HUES48 (cell line): ENCODE measurements at regions not wholly inside any gene's neighbourhood (a gene's known extent, or its start where the extent isn't known, plus 50 kb on each side); places are given as distances from the start of the nearest gene placed in this dataset.

Source experiments
- H3K27ac ChIP-seq: one replicate; pipeline ENCODE4 v1.7.0; 2013; ENCODE audit warnings: low read depth, low read length, inconsistent platforms
- H3K27me3 ChIP-seq: 2 replicates; pipeline ENCODE4 v1.6.1; 2013; ENCODE audit warnings: mild to moderate bottlenecking, low read length; ENCODE audit not compliant: control insufficient read depth, insufficient read depth
- H3K36me3 ChIP-seq: 2 replicates; pipeline ENCODE4 v1.6.1; 2013; ENCODE audit warnings: low read length; ENCODE audit not compliant: control insufficient read depth, insufficient read depth
- H3K4me1 ChIP-seq: 2 replicates; pipeline ENCODE4 v1.6.1; 2013; ENCODE audit warnings: mild to moderate bottlenecking, low read length; ENCODE audit not compliant: control insufficient read depth, insufficient read depth
- H3K4me3 ChIP-seq: 2 replicates; pipeline ENCODE4 v1.5.1; 2013; ENCODE audit warnings: mild to moderate bottlenecking, low read depth, low read length
- H3K9ac ChIP-seq: 2 replicates; pipeline ENCODE4 v1.6.1; 2013; ENCODE audit warnings: mild to moderate bottlenecking, low read depth, low read length, moderate library complexity
- H3K9me3 ChIP-seq: 2 replicates; pipeline ENCODE4 v1.6.1; 2013; ENCODE audit warnings: low read length; ENCODE audit not compliant: control insufficient read depth, insufficient read depth

DNA sequence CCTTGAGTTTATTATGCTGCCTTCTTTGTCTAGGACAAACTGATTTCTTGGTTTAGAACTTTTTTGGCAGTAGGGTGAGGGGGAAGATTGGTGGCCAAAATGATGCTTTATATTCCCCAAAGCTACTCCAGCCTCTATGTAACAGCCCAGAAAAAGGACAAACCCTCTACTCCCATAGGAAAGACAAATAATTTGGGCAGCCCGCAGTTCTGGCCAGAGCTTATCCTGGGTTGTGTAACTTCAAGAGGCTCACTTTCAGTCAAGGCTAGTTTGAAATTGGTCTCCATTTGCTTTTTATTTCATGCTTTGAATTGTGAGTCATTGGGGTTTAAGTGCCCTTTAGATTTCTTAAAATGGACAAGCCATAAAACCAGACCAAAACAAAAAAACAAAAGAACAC, 142.3 kb downstream of the OLFM4 start:
- no peaks in the 10 kb centered on the region for H3K36me3 ChIP-seq
- H3K27me3 ChIP-seq: peaks cover 3% of the 10 kb centered on the region; the same call in 1 of the 2 replicates

DNA sequence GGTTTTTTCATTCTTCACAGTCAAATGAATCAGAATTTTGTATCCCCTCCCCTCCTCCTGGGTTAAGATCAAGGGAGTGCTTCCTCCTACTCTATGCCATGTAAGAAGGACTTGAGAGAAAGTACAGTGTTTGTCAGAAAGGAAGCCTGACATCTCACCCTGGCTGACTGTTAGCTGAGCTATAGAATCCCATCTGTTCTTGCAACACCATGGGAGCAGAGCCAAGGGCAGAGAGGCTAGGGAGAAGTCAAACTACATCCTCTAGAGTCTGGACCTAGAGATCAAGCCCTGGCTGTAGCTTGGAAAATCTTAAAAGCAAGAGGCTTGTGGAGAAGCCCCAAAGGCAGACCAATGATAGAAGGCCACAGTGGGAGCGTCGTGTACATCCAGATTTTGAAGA, 145.9 kb downstream of the OLFM4 start:
- Histone ChIP-seq H3K9ac (no peak overlapping the region), H3K36me3 (no peaks in the 10 kb centered on the region), H3K27ac (no peak overlapping the region), H3K9me3 (no peaks in the 10 kb centered on the region), H3K4me1 (no peaks in the 10 kb centered on the region), H3K4me3 (no peak overlapping the region), H3K27me3 (no peaks in the 10 kb centered on the region)

More for the DNA sequence above, 142.3 kb downstream of the OLFM4 start:
- H3K27ac ChIP-seq: no peak overlapping the region
- no peak overlapping the region for H3K9ac ChIP-seq
- no peaks in the 10 kb centered on the region for H3K9me3 ChIP-seq
- no peak overlapping the region for H3K4me3 ChIP-seq
- H3K4me1 ChIP-seq: peaks cover 3% of the 10 kb centered on the region

DNA sequence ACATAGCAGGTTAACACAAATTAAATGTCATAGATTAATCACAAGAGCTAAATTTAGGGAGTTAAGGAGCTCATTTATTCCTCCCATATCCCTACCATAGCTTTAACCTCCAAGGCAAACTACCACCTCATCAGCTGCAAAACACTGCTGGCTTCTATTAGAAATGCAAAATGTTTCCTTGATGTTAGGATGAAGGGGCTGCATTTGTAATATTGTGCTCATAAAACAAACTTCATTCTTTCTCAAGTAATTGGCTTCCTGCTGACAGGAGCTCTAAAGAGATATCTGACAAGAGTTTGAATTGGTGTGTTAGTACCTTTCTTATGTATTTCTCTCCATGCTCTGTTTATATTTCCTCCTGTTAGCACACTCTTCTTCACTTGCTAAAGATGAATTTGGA, 152.1 kb downstream of the OLFM4 start:
- Histone ChIP-seq H3K9me3 (no peaks in the 10 kb centered on the region), H3K4me1 (no peaks in the 10 kb centered on the region), H3K27ac (no peak overlapping the region), H3K4me3 (no peak overlapping the region), H3K36me3 (no peaks in the 10 kb centered on the region), H3K27me3 (no peaks in the 10 kb centered on the region), H3K9ac (no peak overlapping the region)

DNA sequence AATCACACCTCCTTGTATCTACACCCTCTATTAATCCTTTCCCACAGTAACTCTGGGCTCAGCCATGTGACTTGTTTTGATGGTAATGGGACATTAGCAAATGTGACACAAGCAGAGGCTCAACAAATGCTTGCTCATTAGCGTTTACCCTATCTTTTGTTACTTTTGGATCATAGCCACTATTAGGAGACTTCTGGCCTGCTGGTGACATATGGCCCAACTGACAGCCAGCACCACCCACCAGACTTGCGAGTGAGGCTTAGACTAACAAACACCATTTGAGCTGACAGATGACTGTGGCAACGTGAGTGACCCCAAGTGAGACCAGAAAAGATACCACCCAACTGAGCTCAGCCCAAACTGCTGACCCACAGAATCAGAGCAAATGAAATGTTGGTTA, 154.1 kb downstream of the OLFM4 start:
- Histone ChIP-seq H3K27ac (no peak overlapping the region), H3K4me3 (no peak overlapping the region), H3K36me3 (no peaks in the 10 kb centered on the region), H3K9ac (no peak overlapping the region), H3K9me3 (no peaks in the 10 kb centered on the region), H3K27me3 (no peaks in the 10 kb centered on the region), H3K4me1 (no peaks in the 10 kb centered on the region)

DNA sequence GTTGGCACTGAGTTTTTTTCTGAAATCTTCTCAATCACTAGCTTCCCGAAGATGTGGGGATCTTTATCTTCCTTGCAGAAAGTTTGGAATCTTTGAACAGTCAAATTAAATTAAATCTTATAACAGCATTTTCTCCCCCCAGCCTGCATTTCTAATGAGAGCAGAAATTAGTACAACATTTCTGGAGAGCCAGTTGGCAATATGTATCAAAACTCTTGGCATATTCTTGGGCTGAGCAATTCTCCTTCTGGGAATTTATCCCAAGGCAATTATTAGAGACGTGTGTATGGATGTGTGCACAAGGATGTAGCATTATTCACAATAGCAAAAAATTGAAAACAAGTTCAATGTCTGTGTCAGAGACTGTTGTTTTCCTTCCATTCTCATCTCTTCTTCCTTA, 159.5 kb downstream of the OLFM4 start:
- Histone ChIP-seq H3K27ac (no peak overlapping the region), H3K36me3 (no peaks in the 10 kb centered on the region), H3K4me3 (no peak overlapping the region), H3K4me1 (peaks cover 13% of the 10 kb centered on the region; the same call in 1 of the 2 replicates), H3K27me3 (no peaks in the 10 kb centered on the region), H3K9me3 (no peaks in the 10 kb centered on the region), H3K9ac (no peak overlapping the region)

DNA sequence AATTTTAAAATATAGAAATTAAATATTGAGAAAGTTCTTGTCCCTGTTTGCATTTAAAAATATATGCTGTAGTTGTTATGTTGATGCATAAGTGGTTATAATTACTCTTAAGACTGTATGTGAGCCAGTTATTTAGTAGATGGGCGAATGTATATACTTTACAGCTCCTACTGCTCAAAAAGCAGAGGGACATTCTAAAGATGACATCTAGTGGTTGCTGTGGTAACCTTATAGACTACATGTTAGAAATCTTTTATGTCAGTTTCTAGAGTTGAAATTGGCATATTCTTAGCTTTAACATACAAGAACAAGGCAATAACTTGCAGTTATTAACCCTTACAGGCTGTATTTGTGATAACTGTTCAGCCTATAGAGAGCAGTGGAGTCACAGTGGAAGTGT, 160.5 kb downstream of the OLFM4 start:
- no peaks in the 10 kb centered on the region for H3K27me3 ChIP-seq

DNA sequence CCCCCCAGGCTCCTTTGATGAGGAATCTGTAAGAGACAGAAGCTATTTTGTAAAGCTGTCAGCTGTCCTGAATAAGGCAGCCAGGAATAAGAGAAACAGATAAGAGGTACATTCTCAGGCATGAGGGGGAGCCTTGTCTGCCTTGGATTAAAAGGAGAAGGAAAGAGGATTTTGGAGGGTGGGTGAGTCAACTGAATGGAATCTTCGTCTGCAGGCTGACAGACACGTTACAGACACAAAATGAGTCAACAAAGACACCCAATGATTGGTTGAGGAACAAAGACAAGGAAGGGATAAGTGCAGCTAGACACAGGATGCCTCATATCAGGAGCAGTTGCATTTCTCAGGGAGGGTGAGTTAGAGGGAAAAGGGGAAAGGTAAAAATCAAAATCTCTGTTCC, 162.5 kb downstream of the OLFM4 start:
- H3K4me1 ChIP-seq: peaks cover 13% of the 10 kb centered on the region; the same call in 1 of the 2 replicates
- no peaks in the 10 kb centered on the region for H3K36me3 ChIP-seq
- no peaks in the 10 kb centered on the region for H3K9me3 ChIP-seq
- H3K4me3 ChIP-seq: no peak overlapping the region
- no peak overlapping the region for H3K9ac ChIP-seq
- peak overlapping the region; percentile 94 for H3K27ac ChIP-seq
- H3K27me3 ChIP-seq: no peaks in the 10 kb centered on the region

More for the DNA sequence above, 160.5 kb downstream of the OLFM4 start:
- H3K4me3 ChIP-seq: no peak overlapping the region
- no peak overlapping the region for H3K27ac ChIP-seq
- H3K36me3 ChIP-seq: no peaks in the 10 kb centered on the region
- no peak overlapping the region for H3K9ac ChIP-seq
- no peaks in the 10 kb centered on the region for H3K9me3 ChIP-seq
- peaks cover 13% of the 10 kb centered on the region; the same call in 1 of the 2 replicates for H3K4me1 ChIP-seq

DNA sequence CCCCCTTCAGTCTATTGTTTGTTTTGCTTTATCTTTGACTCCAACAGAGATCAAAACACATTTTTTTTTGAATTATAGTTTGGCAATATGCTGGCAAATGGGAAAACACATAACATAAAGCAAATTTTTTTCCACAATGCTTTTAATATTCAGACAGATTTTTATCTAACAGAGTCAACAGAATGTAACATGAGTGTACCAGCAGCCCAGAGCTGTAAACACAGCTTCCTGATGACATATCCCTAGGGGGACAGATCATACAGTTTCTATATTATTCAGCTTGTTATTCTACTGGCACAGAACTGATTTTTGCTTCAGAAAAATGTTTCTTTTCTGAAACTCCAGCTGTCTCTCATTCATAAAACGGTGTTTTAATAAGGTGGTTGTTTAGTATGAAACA, 168.8 kb downstream of the OLFM4 start:
- peaks cover 36% of the 10 kb centered on the region for H3K27me3 ChIP-seq
- H3K4me1 ChIP-seq: no peaks in the 10 kb centered on the region
- H3K9me3 ChIP-seq: no peaks in the 10 kb centered on the region
- H3K4me3 ChIP-seq: no peak overlapping the region
- H3K36me3 ChIP-seq: no peaks in the 10 kb centered on the region
- H3K9ac ChIP-seq: no peak overlapping the region
- H3K27ac ChIP-seq: no peak overlapping the region

DNA sequence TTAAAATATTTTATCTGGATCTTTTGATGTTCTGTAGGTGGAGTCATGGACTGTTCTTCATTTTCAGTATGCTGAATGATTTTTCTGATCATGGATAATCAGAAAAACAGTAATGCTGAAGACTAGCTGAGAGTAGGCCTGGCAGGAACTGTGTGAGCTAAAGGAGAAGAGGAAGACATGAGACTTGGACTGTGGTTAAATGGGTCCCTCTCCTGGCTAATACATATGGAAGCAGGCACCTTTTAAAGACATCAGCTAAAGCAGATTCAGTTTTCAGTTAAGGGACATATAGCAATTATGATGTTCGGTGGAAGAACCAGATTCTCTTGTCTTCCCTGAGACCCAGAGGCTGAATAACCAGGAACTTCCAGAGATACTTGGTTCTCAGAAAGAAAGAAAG, 169.4 kb downstream of the OLFM4 start:
- H3K27ac ChIP-seq: no peak overlapping the region

DNA sequence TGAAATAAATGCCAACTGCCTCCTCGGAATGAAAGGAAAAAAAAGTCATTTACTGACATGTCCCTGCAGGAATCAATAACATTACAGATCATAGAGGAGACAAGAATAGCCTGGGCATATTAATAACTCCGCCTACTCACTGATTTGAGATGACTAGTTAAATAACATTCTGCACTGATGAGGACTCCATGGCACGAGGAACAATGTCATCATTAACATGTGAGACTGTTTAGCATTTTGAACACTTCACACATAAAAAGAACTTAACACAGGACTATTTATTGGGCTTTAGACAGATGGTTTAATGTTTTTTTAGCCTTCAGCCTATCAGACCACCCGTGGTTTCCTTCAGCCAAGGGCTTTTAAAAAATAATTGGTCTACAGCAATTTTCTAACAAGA, 170.1 kb downstream of the OLFM4 start:
- no peak overlapping the region for H3K27ac ChIP-seq
- no peak overlapping the region for H3K9ac ChIP-seq
- H3K36me3 ChIP-seq: no peaks in the 10 kb centered on the region
- H3K4me1 ChIP-seq: no peaks in the 10 kb centered on the region
- no peaks in the 10 kb centered on the region for H3K9me3 ChIP-seq
- no peak overlapping the region for H3K4me3 ChIP-seq
- peaks cover 42% of the 10 kb centered on the region for H3K27me3 ChIP-seq

More for the DNA sequence above, 169.4 kb downstream of the OLFM4 start:
- Histone ChIP-seq H3K4me3 (no peak overlapping the region), H3K9ac (no peak overlapping the region), H3K9me3 (no peaks in the 10 kb centered on the region), H3K27me3 (peaks cover 42% of the 10 kb centered on the region), H3K36me3 (no peaks in the 10 kb centered on the region), H3K4me1 (no peaks in the 10 kb centered on the region)

DNA sequence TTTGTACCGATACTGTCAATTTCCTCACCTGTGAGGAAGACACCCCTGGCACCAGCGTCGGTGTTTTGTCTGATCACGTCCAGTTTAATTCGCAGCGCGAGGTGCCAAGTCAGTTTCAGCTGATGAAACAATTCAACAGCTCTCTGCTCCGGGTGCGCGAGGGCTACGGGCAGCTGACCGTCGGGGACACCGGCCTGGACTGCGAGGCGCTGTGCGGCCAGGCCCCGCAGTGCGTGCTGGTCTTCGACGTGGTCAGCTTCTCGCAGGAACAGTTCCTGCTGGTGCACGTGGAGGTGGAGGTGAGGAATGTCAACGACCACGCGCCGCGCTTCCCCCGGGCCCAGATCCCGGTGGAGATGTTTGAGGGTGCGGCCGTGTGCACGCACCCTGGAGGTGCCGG, 171.5 kb downstream of the OLFM4 start:
- no peak overlapping the region; the same call in 1 of the 2 replicates for H3K4me3 ChIP-seq
- H3K27ac ChIP-seq: no peak overlapping the region
- no peaks in the 10 kb centered on the region for H3K36me3 ChIP-seq
- H3K4me1 ChIP-seq: no peaks in the 10 kb centered on the region
- H3K9me3 ChIP-seq: no peaks in the 10 kb centered on the region
- no peak overlapping the region for H3K9ac ChIP-seq
- peaks cover 42% of the 10 kb centered on the region for H3K27me3 ChIP-seq
